Calu3 (cell line): ENCODE measurements at regions not wholly inside any gene's neighbourhood (a gene's known extent, or its start where the extent isn't known, plus 50 kb on each side); places are given as distances from the start of the nearest gene placed in this dataset.

Source experiments
- BruUV-seq: library from RNA; stranded (reverse); fragments of 400-500 nt; replicated peaks from 2 replicates; lab custom pipeline; 2021; lab: Mats Ljungman, UMichigan
- CTCF ChIA-PET: fragments of 300-600 bp; sonication (Branson Sonifier 250); formaldehyde crosslinking; loops from one replicate; lab custom pipeline; 2022; ENCODE audit warnings: antibody characterized with exemption; lab: Charles Lee
- DNase-seq: peaks from one replicate; pipeline ENCODE4 v3.0.0; 2022
- H3K27ac Mint-ChIP-seq: one replicate; pipeline ENCODE4 v1.8.0; 2022; ENCODE audit warnings: mixed read lengths; ENCODE audit not compliant: unreplicated experiment
- H3K27me3 Mint-ChIP-seq: one replicate; pipeline ENCODE4 v1.8.0; 2022; ENCODE audit warnings: mixed read lengths; ENCODE audit not compliant: unreplicated experiment
- H3K36me3 Mint-ChIP-seq: one replicate; pipeline ENCODE4 v1.8.0; 2022; ENCODE audit warnings: mild to moderate bottlenecking, moderate library complexity, mixed read lengths; ENCODE audit not compliant: insufficient read depth, unreplicated experiment
- H3K4me1 Mint-ChIP-seq: one replicate; pipeline ENCODE4 v1.8.0; 2022; ENCODE audit warnings: mild to moderate bottlenecking, low read depth, mixed read lengths; ENCODE audit not compliant: unreplicated experiment
- H3K4me3 Mint-ChIP-seq: one replicate; pipeline ENCODE4 v1.8.0; 2022; ENCODE audit warnings: mild to moderate bottlenecking, low read depth, moderate library complexity, mixed read lengths; ENCODE audit not compliant: unreplicated experiment
- H3K9me3 Mint-ChIP-seq: one replicate; pipeline ENCODE4 v1.8.0; 2022; ENCODE audit warnings: low read depth, mixed read lengths; ENCODE audit not compliant: unreplicated experiment
- CTCF ChIP-seq: fragments of 200-600 bp; IDR thresholded peaks from one replicate; pipeline ENCODE4 v1.8.0; 2022; ENCODE audit warnings: antibody characterized with exemption; ENCODE audit not compliant: unreplicated experiment
- intact Hi-C: fragments of 100-400 bp; cut with micrococcal nuclease; formaldehyde crosslinking; loops from one replicate; pipeline ENCODE4 v1.10.0; 2022; ENCODE audit not compliant: unreplicated experiment

- no peaks in the 10 kb centered on the region for H3K9me3 Mint-ChIP-seq
- no peak overlapping the region for H3K27ac Mint-ChIP-seq
- no peaks in the 10 kb centered on the region for H3K36me3 Mint-ChIP-seq
- no peak overlapping the region for H3K4me3 Mint-ChIP-seq
- no TSS peak for BruUV-seq
- CTCF ChIA-PET: no interaction called here
- peaks cover 14% of the 10 kb centered on the region for H3K4me1 Mint-ChIP-seq
- H3K27me3 Mint-ChIP-seq: no peaks in the 10 kb centered on the region
- no peak for DNase-seq
- intact Hi-C loops: no loop called here
- TF ChIP-seq CTCF: no peak
These were observed 494.3 kb downstream of the STK39 start for GRCh38 chr2:167753142-167753541.

- TF ChIP-seq CTCF: no peak
- Mint-ChIP-seq H3K27me3 (no peaks in the 10 kb centered on the region), H3K4me3 (no peak overlapping the region), H3K9me3 (no peaks in the 10 kb centered on the region), H3K27ac (no peak overlapping the region), H3K4me1 (peaks cover 14% of the 10 kb centered on the region), H3K36me3 (no peaks in the 10 kb centered on the region)
- DNase-seq: no peak
- intact Hi-C loops: no loop called here
- CTCF ChIA-PET: no interaction called here
- no TSS peak for BruUV-seq
These were observed 494.7 kb downstream of the STK39 start for GRCh38 chr2:167752734-167753133.

- CTCF ChIA-PET: no interaction called here
- intact Hi-C loops: no loop called here
- BruUV-seq: no TSS peak
- Mint-ChIP-seq H3K9me3 (no peaks in the 10 kb centered on the region), H3K4me3 (no peak overlapping the region), H3K27me3 (no peaks in the 10 kb centered on the region), H3K4me1 (peaks cover 14% of the 10 kb centered on the region), H3K27ac (no peak overlapping the region), H3K36me3 (no peaks in the 10 kb centered on the region)
- DNase-seq: no peak
- TF ChIP-seq CTCF: no peak
These were observed 496.7 kb downstream of the STK39 start for GRCh38 chr2:167750675-167751074.

- no peaks in the 10 kb centered on the region for H3K27me3 Mint-ChIP-seq
- DNase-seq: no peak
- no peak overlapping the region for H3K27ac Mint-ChIP-seq
- TF ChIP-seq CTCF: no peak
- CTCF ChIA-PET: interaction anchor here (1.6 kb wide), 1 partner anchor 12 kb away, joined by 3 read pairs; no protein-coding TSS in a partner anchor
- no TSS peak for BruUV-seq
- no peak overlapping the region for H3K4me3 Mint-ChIP-seq
- H3K4me1 Mint-ChIP-seq: peaks cover 14% of the 10 kb centered on the region
- no peaks in the 10 kb centered on the region for H3K9me3 Mint-ChIP-seq
- intact Hi-C loops: loop anchor here (1.0 kb wide), 1 partner anchor 16 kb away; no protein-coding TSS in a partner anchor
- H3K36me3 Mint-ChIP-seq: no peaks in the 10 kb centered on the region
These were observed 497.7 kb downstream of the STK39 start for GRCh38 chr2:167749660-167750059.
